RWPE2 (cell line): ENCODE measurements at regions not wholly inside any gene's neighbourhood (a gene's known extent, or its start where the extent isn't known, plus 50 kb on each side); places are given as distances from the start of the nearest gene placed in this dataset.

Source experiments
- ATAC-seq: fragments of 200-7000 bp; cut with Tn5 transposase; 3 replicates; pipeline ENCODE4 v1.9.1; 2021; ENCODE audit warnings: low read depth
- DNase-seq: peaks from one replicate; pipeline ENCODE4 v3.0.0-alpha.2; 2020; ENCODE audit warnings: low spot score
- H3K27ac ChIP-seq: fragments of 450-650 bp; 2 replicates; pipeline ENCODE4 v1.5.1; 2017; ENCODE audit warnings: mild to moderate bottlenecking; ENCODE audit not compliant: poor library complexity, severe bottlenecking
- H3K27me3 ChIP-seq: fragments of 250-450 bp; sonication (Bioruptor Pico); 2 replicates; pipeline ENCODE4 v1.5.1; 2021; ENCODE audit warnings: mild to moderate bottlenecking, moderate library complexity; ENCODE audit not compliant: insufficient read depth, poor library complexity, severe bottlenecking
- H3K36me3 ChIP-seq: fragments of 250-450 bp; sonication (Bioruptor Pico); 2 replicates; pipeline ENCODE4 v1.5.1; 2020; ENCODE audit warnings: low read depth, mild to moderate bottlenecking, moderate library complexity
- H3K4me1 ChIP-seq: fragments of 250-450 bp; sonication (Bioruptor Pico); 2 replicates; pipeline ENCODE4 v1.5.1; 2021; ENCODE audit warnings: mild to moderate bottlenecking, moderate library complexity; ENCODE audit not compliant: insufficient read depth, poor library complexity, severe bottlenecking
- H3K4me3 ChIP-seq: fragments of 250-450 bp; sonication (Bioruptor Pico); 2 replicates; pipeline ENCODE4 v1.5.1; 2021; ENCODE audit warnings: mild to moderate bottlenecking, moderate library complexity; ENCODE audit not compliant: severe bottlenecking
- H3K9me3 ChIP-seq: fragments of 250-450 bp; sonication (Bioruptor Pico); 2 replicates; pipeline ENCODE4 v1.5.1; 2021; ENCODE audit warnings: mild to moderate bottlenecking, moderate library complexity; ENCODE audit not compliant: severe bottlenecking
- TF ChIP-seq, protein P1 (sequence below): fragments of 450-650 bp; IDR thresholded peaks from one replicate; pipeline ENCODE4 v1.5.1; 2017; ENCODE audit warnings: mild to moderate bottlenecking, moderate library complexity; ENCODE audit not compliant: poor library complexity, severe bottlenecking

DNA sequence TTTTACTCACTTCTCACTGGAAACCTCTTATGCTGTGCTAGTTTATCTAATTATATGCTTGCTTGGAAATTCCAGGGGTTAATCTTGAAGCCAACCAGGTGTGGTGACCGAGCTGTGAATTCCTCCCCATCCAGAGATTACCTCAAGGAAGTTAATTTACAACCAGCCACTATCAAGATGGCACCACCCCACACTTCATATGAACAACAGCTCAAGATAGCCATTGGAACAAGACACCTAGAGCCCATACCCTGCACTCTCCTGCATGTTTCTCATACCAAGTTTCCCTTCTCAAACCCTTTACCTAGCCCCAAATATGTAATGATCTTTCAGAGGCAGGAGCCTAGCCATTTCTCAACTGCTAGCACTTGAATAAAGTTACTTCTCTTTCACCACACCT, 2156.9 kb upstream of the C9orf72 start:
- no peak for DNase-seq
- Histone ChIP-seq H3K36me3 (no peaks in the 10 kb centered on the region), H3K4me1 (no peaks in the 10 kb centered on the region), H3K27ac (no peak overlapping the region), H3K9me3 (no peaks in the 10 kb centered on the region), H3K4me3 (no peak overlapping the region), H3K27me3 (no peaks in the 10 kb centered on the region)
- ATAC-seq = no peak
- TF ChIP-seq, protein P1, sequence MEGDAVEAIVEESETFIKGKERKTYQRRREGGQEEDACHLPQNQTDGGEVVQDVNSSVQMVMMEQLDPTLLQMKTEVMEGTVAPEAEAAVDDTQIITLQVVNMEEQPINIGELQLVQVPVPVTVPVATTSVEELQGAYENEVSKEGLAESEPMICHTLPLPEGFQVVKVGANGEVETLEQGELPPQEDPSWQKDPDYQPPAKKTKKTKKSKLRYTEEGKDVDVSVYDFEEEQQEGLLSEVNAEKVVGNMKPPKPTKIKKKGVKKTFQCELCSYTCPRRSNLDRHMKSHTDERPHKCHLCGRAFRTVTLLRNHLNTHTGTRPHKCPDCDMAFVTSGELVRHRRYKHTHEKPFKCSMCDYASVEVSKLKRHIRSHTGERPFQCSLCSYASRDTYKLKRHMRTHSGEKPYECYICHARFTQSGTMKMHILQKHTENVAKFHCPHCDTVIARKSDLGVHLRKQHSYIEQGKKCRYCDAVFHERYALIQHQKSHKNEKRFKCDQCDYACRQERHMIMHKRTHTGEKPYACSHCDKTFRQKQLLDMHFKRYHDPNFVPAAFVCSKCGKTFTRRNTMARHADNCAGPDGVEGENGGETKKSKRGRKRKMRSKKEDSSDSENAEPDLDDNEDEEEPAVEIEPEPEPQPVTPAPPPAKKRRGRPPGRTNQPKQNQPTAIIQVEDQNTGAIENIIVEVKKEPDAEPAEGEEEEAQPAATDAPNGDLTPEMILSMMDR = no peak

- TF ChIP-seq, protein P1 = no peak
- Histone ChIP-seq H3K4me1 (no peaks in the 10 kb centered on the region), H3K9me3 (no peaks in the 10 kb centered on the region), H3K36me3 (no peaks in the 10 kb centered on the region), H3K27me3 (no peaks in the 10 kb centered on the region), H3K4me3 (no peak overlapping the region), H3K27ac (no peak overlapping the region)
- DNase-seq (no peak), ATAC-seq (no peak)
Observed at GRCh38 chr9:29740518-29740917, 2167.2 kb upstream of the C9orf72 start.

DNA sequence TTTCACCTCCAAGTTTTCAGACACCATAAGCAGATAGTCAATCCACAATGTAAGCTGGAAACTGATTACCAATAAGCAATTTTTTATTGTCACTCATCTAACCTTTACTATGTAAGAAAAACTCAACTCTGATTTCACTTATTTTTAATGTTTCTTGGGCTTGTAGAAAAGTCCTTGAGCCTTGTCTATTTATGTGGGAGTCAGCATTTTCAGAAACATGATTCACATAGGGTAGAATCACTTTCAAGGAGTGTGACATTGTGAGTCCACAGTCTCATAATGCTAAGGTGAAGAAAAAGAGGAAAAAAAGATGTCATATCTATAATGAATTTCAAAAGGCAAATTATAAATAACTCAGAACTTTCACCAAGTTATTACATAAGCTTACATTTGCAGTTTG, 2167.9 kb upstream of the C9orf72 start:
- Histone ChIP-seq H3K9me3 (no peaks in the 10 kb centered on the region), H3K36me3 (no peaks in the 10 kb centered on the region), H3K4me3 (no peak overlapping the region), H3K27me3 (no peaks in the 10 kb centered on the region), H3K4me1 (no peaks in the 10 kb centered on the region), H3K27ac (no peak overlapping the region)
- TF ChIP-seq, protein P1 = no peak
- ATAC-seq (no peak), DNase-seq (no peak)

DNA sequence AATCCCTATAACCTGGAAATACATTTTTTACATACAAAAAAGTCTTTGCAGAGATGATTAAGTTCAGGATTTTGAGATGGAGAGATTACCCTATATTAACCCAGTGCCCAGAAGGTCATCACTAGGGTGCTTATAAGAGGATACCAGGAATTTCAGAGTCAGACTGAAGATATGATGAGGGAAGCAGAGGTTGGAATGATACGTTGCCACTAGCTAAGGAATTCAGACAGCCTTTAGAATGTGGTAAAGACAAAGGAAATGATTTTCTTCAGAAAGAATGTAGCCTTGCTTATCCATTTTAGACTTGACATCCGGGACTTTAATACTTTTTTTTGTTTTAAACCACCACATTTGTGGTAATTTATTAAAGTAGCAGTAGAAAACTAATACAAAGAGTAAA, 2176.8 kb upstream of the C9orf72 start:
- peak; percentile 70; the same call in 2 of the 3 replicates for ATAC-seq
- no peaks in the 10 kb centered on the region for H3K36me3 ChIP-seq

DNA sequence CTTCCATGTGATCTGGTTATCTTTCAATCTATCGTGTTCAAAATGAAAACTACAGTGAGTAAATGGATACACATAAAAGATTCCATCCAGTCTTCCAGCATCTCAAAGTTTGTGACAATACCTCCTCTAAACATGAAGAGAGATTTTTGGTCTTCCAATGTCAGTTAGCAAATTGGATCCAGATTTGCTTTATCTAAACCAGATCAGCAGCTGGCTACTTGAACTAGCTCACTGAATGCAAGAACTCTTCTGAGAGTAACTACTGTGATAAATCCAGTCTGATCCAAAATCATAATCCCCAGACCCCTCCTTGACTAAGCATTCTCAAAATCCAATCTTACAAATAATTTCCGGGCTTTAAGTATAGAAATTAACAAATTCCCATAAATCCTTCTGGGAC, 2177.9 kb upstream of the C9orf72 start:
- no peaks in the 10 kb centered on the region for H3K36me3 ChIP-seq
- H3K9me3 ChIP-seq = no peaks in the 10 kb centered on the region
- no peaks in the 10 kb centered on the region for H3K4me1 ChIP-seq
- DNase-seq (no peak), ATAC-seq (no peak)
- no peak overlapping the region for H3K27ac ChIP-seq
- H3K27me3 ChIP-seq = no peaks in the 10 kb centered on the region
- H3K4me3 ChIP-seq = no peak overlapping the region
- TF ChIP-seq, protein P1 = no peak

More for the DNA sequence above, 2176.8 kb upstream of the C9orf72 start:
- no peaks in the 10 kb centered on the region for H3K27me3 ChIP-seq
- no peak overlapping the region for H3K4me3 ChIP-seq
- no peaks in the 10 kb centered on the region for H3K9me3 ChIP-seq
- no peak for DNase-seq
- no peaks in the 10 kb centered on the region for H3K4me1 ChIP-seq
- TF ChIP-seq, protein P1 = no peak
- peak overlapping the region; percentile 45 for H3K27ac ChIP-seq
